ENCODE measurements at regions not wholly inside any gene's neighbourhood (a gene's known extent, or its start where the extent isn't known, plus 50 kb on each side); places are given as distances from the start of the nearest gene placed in this dataset.
"Not testable (repeated sequence)": the region's sequence is repeated elsewhere in the genome, so short reads cannot be mapped to it uniquely, and the experiment has no call there.

DNA sequence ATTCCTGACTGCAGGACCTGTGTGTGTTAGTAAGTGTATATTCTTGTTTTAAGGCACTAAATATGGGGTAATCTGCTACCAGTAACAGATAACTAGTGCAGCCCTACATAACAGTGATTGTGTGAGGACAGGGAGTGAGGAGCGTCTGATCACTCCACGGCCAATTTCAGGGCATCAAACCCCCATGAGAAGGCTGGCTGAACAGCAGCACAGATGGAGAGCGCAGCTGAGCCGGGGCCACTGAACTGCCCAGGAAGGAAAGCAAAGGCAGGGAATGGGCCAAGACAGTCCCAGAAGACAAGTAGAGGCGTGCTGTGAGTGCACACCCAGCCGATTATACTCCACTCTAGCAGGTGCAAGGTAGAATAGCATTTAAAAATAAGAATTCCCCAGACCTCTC lies 157.1 kb upstream of the CHST15 start:
- Mint-ChIP-seq H3K9me3 (peaks cover 0 to 6% of the 10 kb centered on the region in 2 donors), H3K36me3 (no peaks in the 10 kb centered on the region), H3K27ac (no peak overlapping the region)
- no peak for ATAC-seq
- DNase-seq (ENCODE audit: low spot score in 2 of 2): no peak

DNA sequence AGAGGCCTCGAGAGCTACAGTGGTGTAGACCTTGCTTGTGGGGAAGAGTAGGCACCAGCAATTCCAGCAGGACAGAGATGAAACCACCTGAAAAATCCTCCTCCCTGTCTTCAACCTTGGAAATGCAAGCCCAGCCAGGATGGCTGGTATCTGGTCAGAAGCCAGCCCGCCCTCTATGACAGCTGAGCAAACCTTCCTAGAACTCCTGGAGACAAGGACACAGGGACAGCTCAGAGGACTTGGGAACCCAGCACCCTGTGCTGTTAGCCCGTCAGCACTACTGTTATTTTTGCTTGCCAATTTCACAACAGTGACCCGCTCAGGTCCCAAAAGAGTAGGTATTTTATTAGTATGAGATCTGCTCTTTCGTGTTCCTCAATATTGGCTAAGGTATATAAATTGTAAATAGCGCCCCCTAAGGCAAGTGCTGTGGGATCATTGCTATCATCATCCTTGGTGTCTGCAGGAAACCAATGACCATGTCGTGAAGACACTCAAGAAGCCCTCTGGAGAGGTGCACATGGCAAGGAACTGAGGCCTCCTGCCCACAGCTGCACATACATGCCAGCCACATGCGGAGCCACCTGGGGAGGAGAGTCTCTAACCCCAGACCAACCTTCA lies 156.5 kb upstream of the CHST15 start:
- no peaks in the 10 kb centered on the region for H3K36me3 Mint-ChIP-seq
- no peak for ATAC-seq
- peaks cover 0 to under 1% of the 10 kb centered on the region in 2 donors for H3K9me3 Mint-ChIP-seq
- no peak for DNase-seq (ENCODE audit: low spot score in 2 of 2)
- no peak overlapping the region for H3K27ac Mint-ChIP-seq

DNA sequence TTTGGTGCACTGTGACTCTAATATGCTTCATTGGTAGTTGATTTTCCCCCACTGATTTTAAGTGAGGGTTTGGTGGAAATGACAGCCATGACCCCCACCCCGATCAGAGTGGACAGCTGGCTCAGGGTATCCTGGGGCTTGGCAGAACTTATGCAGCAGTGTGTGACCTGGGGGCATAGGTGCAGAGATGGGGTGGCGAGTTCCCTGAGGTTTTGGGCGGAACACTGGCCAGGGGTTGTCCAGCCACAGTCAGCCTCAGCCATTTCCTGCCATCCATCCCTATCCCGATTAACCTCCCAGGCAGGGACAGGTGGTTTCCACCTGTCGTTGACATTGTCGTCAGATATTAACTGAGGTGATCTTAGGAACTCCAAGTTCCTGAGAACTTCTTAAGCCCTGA lies 155.8 kb upstream of the CHST15 start:
- Mint-ChIP-seq H3K36me3 (no peaks in the 10 kb centered on the region), H3K27ac (no peak overlapping the region), H3K9me3 (no peaks in the 10 kb centered on the region)
- ATAC-seq: no peak
- DNase-seq (ENCODE audit: low spot score in 2 of 2): no peak

DNA sequence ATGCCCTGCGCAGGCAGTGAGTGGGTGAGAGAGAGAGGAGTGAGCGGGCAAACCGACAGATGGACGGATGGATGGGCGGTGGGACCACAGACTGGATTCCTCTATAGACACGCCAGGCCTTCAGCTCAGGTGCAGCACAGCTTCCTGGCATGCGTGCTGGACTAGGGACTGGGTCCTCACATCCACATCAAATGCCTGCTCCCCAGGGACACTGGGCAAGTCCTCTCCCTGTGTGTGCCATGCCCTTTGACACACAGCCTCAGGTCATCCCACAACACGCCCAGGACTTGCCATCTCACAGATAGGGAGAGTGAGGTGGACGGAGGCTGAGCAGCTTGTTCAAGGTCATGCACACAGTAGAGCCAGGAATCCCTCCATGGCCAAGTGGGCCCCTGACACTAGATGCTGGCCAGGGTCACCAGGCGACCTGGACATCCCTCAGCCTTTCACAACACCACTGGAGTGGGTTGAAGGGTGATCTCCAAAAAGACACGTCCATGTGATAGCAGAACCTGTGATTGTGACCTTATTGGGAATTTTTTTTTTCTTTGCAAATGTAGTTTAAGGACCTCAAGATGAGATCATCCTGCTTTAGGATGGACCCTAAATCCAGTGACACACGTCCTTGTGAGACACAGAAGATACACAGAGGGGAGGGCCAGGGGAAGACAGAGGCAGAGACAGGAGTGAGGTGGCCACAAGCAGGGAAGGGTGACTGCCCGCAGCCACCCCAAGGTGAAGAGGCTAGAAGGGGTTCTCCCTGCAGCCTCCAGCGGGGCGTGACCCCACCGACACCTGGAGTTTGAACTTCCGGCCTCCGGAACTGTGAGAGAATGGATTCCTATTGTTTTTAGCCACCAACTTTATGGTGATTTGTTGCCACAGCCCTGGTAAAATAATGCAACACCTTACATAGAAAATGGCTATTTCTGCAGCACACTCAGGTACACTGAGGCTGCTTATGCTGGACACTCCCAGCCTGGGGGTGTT lies 155.0 kb upstream of the CHST15 start:
- ATAC-seq (no peak), DNase-seq (ENCODE audit: low spot score in 2 of 2) (no peak)
- Mint-ChIP-seq H3K27ac (no peak overlapping the region), H3K9me3 (no peaks in the 10 kb centered on the region), H3K36me3 (no peaks in the 10 kb centered on the region)

DNA sequence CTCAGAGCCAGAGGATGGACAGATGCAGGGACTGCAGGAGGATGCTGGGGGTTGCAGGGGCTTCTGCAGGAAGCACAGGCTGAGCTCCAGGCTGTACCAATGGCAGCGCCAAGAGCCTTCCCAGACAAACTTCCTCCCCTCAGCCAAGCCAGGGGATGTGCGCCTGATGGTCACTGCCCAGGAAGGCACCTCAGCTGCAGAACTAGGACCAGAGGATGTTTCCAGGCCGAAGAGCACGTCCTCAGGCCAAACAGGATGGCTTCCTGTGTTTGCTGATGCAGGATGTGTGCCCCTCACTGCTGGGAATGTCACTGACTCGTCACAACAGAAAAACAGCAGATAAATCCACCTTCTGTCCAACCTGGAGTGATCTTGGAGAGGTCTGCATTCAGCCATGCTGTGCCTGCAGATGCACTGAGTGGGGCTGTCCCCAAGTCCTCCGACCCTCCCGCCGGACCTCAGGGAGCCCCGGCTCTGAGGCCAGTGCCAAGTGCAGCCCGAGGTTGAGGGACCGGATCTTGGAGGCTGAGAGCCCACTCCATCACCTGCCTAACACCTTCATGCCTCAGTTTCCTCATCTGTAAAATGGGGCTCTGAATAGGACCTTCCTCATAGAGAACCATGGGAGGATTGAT lies 152.5 kb upstream of the CHST15 start:
- Mint-ChIP-seq H3K27ac (no peak overlapping the region), H3K9me3 (no peaks in the 10 kb centered on the region), H3K36me3 (no peaks in the 10 kb centered on the region)
- ATAC-seq: no peak
- DNase-seq (ENCODE audit: low spot score in 2 of 2): no peak

DNA sequence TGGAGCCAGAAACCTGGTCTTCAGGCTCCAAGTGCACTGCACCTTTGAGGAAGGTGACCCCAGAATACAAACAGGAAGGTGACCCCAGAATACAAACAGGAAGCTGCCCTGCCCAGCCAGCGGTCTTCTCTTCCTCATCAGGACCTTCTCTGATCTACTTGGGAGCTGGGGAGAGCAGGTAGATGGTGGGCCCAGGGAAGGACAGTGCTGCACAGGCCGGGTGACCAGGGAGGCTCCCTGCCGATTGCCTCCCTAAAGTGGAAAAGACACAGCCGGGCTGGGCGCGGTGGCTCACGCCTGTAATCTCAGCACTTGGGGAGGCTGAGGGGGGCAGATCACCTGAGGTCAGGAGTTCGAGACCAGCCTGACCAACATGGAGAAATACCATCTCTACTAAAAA lies 151.8 kb upstream of the CHST15 start:
- ATAC-seq (no peak), DNase-seq (ENCODE audit: low spot score in 2 of 2) (no peak)
- Mint-ChIP-seq H3K9me3 (no peaks in the 10 kb centered on the region), H3K27ac (no peak overlapping the region), H3K36me3 (no peaks in the 10 kb centered on the region)

DNA sequence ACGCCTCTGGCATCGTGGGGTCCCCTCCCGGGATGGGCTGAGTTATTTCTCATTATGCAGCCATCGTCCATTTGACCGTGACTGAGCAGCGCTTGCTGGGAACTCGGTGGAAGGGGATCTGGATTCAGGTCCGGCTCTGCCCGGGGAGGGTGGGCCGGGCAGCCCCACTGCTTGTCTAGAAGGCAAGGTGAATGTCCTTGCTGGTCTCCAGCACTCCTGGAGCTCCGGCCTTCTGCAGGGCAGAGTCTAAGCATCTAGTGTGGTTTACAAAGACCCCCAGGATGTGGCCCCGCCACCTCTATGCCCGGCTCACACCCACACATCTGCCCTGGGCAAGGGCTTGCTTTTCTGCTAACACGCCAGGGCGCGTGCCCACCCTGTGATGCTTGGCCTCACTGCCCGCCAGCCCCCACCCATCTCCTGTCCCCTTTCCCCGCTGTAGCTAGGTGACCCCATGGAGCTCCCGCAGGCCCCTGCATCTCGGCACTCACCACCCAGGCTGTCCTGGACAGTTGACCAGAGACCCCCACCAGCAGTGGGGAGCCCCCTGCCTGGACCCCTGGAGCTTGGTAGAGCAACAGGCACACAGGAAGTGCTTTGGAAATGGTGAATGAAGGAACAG lies 151.0 kb upstream of the CHST15 start:
- Mint-ChIP-seq H3K9me3 (no peaks in the 10 kb centered on the region), H3K27ac (peak overlapping the region in 1 of 2 donors; percentile 60), H3K36me3 (no peaks in the 10 kb centered on the region)
- DNase-seq (ENCODE audit: low spot score in 2 of 2): no peak
- ATAC-seq: no peak

DNA sequence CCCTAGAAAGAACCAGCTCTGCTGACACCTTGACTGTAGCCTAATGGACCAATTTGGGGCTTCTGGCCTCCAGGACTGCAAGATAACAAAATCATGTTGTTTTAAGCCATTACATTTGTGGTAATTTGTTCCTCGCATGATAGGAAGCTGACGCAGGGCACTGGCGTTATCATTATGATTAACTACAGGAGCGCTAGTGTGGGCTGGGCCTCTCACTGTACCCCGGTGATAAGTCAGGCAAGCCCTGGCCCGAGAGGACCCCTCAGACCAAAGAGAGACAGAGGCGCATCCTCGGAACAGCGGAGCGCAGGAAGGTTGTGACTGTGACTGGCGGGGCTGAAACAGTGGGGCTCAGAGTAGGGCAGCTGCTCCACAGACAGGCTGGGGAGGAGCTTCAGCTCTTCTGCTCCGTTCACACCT lies 150.3 kb upstream of the CHST15 start:
- DNase-seq (ENCODE audit: low spot score in 2 of 2) (no peak), ATAC-seq (no peak)
- Mint-ChIP-seq H3K27ac (no peak overlapping the region), H3K9me3 (no peaks in the 10 kb centered on the region), H3K36me3 (no peaks in the 10 kb centered on the region)

DNA sequence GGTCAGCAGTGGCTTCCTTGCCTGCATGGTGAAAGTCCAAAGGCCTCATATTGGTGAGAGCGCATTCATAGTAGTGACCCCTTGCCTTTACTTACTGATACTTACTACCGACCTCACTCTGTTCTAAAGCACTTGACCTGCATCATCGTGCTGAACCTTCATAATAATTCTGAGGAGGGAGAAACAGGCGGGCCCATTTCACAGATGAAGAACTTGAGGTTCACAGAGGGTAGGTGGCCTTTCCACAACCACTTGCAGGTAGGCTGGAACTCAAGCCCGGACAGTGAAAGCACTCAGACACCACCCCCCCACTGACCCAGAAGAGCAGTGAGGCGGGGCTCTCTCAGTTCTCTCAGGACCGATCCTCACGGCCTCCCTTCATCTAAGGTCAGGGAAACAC lies 149.4 kb upstream of the CHST15 start:
- H3K9me3 Mint-ChIP-seq: no peaks in the 10 kb centered on the region
- ATAC-seq: no peak
- no peaks in the 10 kb centered on the region for H3K36me3 Mint-ChIP-seq
- no peak overlapping the region for H3K27ac Mint-ChIP-seq
- DNase-seq (ENCODE audit: low spot score in 2 of 2): no peak

DNA sequence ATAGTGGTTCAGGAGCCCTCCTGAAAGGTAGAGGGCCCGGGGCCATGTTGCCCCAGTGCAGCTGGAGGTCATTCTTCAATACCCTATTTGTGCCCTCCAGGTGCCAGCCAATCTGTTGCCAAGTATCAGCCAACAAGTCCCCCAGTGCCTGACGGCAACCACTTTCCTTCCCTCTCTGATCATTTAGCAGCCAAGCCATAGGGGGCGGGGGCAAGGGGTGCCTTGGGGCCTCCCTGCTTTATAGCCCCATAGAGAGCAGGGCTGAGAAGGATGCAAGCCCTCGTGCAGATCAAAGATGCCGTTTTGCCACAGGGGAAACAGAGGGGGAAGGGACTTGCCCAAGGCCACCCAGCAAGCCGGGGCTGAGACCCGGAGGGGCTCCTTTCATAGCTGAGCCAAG lies 149.0 kb upstream of the CHST15 start:
- H3K36me3 Mint-ChIP-seq: no peaks in the 10 kb centered on the region
- ATAC-seq (no peak), DNase-seq (ENCODE audit: low spot score in 2 of 2) (no peak)
- no peak overlapping the region for H3K27ac Mint-ChIP-seq
- H3K9me3 Mint-ChIP-seq: no peaks in the 10 kb centered on the region

DNA sequence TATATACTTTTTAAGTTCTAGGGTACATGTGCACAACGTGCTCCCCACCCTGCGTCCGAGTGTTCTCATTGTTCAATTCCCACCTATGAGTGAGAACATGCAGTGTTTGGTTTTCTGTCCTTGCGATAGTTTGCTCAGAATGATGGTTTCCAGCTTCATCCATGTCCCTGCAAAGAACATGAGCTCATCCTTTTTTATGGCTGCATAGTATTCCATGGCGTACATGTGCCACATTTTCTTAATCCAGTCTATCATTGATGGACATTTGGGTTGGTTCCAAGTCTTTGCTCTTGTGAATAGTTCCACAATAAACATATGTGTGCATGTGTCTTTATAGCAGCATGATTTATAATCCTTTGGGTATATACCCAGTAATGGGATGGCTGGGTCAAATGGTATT lies 148.1 kb upstream of the CHST15 start:
- not testable (repeated sequence) for H3K27ac Mint-ChIP-seq; DNase-seq (ENCODE audit: low spot score in 2 of 2); ATAC-seq; H3K9me3 Mint-ChIP-seq; H3K36me3 Mint-ChIP-seq

DNA sequence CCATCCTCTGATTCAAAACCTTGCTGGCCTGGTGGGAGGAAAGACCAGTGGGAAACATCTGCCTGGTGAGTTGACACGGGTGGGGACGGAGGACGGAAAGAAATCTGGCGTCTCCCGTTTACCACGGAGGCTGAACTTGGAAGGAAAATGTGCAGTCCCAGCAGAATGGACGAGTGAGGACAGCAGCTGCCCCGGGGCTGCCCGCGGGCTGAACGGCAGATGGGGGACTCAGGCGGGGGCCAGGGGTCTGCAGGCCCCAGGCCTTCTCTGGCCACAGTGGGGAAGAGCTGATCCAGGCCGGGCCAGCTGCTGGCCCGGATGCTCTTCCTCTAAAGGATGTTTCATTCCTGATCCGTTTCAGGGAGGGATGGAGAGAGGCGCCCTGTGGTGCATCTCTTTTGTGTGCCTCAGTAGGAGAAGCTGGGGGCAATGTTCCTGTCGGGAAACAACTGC lies 147.5 kb upstream of the CHST15 start:
- ATAC-seq: no peak
- H3K36me3 Mint-ChIP-seq: no peaks in the 10 kb centered on the region
- peaks cover 0 to 3% of the 10 kb centered on the region in 2 donors for H3K9me3 Mint-ChIP-seq
- no peak for DNase-seq (ENCODE audit: low spot score in 2 of 2)
- H3K27ac Mint-ChIP-seq: no peak overlapping the region

DNA sequence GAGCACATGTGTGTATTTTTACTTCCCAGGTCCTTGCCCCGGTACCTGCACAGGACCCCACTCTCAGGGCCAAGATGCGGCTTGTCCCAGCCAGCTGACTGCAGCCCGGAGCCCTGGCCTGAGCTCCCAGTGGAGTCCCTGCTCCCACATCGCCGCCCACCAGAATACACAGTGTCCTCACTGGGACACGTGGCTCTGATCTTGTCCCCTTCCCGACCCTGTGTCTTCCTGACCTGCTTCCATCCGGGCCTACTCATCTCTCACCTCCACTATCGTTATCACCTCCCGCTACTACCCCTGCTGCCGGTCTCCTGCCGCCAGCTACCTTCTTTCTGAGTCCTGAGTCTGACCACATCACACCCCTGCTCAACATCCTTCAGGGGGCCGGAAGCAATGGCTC lies 146.3 kb upstream of the CHST15 start:
- Mint-ChIP-seq H3K36me3 (no peaks in the 10 kb centered on the region), H3K9me3 (peaks cover 0 to 3% of the 10 kb centered on the region in 2 donors)

DNA sequence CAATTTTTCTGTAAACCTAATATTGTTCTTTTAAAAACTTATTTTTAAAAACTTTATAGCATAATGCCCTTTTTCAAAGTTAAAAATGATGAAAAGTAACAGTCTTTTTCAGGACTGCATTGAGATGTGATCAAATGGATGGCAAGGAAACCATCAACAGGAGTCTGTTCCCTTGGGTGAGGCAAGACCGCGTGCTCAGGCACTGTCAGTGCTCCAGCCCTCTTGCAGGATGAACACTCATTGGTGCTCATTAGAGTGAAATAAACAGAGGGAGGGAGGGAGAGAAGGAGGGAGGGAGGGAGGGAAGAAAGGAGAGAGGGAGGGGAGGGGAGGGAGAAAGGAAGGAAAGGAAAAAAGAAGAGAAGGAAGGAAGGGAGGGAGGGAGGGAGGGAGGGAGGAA lies 145.7 kb upstream of the CHST15 start:
- Mint-ChIP-seq H3K27ac (no peak overlapping the region), H3K9me3 (peaks cover 0 to 3% of the 10 kb centered on the region in 2 donors), H3K36me3 (no peaks in the 10 kb centered on the region)
- no peak for ATAC-seq
- DNase-seq (ENCODE audit: low spot score in 2 of 2): no peak

More for the DNA sequence above, 146.3 kb upstream of the CHST15 start:
- DNase-seq (ENCODE audit: low spot score in 2 of 2): no peak
- ATAC-seq: no peak
- H3K27ac Mint-ChIP-seq: no peak overlapping the region

DNA sequence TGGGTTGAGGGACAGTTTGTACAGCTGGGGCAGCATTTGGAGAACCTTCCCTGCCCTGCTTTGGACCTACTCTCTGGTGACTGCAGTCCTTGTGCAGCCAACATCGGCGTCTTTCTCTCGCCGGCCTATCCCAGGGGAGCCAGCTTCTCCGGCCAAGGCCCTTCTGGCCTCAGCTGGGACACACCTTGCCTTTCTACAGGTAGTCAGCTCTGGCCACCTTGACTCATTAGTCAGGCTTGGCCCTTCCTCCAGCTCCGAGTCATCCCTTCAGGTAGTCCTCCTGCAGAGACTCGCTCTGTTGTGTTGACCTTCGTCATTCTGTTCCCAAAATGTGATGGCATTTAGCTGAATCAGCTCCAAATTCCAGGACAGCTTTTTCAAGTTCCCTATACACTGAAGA lies 145.0 kb upstream of the CHST15 start:
- no peak for DNase-seq (ENCODE audit: low spot score in 2 of 2)
- Mint-ChIP-seq H3K27ac (no peak overlapping the region), H3K9me3 (peaks cover 0 to 3% of the 10 kb centered on the region in 2 donors), H3K36me3 (no peaks in the 10 kb centered on the region)
- no peak for ATAC-seq

DNA sequence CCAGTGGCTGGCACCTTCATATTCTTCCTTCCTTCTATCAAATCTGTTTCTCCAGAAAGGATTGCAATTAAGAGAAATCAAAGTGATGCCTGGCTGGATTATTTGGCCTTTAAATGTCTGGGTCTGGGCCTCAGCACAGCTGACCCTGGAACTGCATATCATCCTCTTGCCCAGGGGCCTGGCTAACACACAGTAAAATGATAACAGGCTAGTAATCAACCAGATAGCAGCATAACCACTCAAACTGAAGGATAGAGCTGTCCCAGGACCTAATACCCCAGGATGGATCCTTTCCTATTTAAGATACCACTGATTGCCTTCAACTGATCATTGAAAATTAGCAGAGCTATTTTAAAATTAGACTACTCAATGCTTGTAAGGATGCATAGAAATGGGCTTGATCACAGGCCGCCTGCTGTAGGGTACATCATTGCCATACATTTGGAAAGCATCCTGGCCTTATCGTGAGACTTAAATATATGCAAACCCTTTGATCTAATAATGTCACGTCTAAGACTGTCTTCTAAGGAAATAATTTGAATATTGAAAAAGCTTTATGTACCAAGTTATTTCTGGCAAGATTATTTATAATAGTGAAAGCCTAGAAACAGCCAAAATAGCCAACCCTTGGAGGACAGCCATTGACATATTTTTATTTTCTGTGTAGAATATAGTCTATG lies 144.0 kb upstream of the CHST15 start:
- Mint-ChIP-seq H3K9me3 (peaks cover 0 to 3% of the 10 kb centered on the region in 2 donors), H3K27ac (no peak overlapping the region), H3K36me3 (no peaks in the 10 kb centered on the region)
- ATAC-seq: no peak
- DNase-seq (ENCODE audit: low spot score in 2 of 2): no peak
